ENCODE measurements at regions not wholly inside any gene's neighbourhood (a gene's known extent, or its start where the extent isn't known, plus 50 kb on each side); places are given as distances from the start of the nearest gene placed in this dataset.

DNA sequence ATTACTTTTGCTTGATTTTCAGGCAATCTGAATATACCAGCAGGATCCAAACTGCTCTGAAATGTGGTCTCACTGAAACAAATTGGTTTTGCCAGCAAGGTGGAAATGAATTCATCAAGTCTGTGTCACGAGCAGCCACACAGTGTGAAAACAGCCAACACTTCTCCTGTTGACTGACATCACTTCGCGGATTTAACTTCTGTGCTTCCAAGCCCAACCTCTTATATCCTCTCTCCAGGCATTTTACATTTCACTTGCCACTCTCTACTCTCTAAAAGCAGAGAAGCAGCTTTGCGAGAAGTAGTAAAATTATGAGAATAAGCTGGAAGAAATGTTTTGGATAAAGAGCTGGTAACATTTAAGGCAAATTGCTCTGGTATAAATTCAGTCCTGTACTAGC lies 106.1 kb upstream of the FRG1 start:
- TF ChIP-seq, protein P1, sequence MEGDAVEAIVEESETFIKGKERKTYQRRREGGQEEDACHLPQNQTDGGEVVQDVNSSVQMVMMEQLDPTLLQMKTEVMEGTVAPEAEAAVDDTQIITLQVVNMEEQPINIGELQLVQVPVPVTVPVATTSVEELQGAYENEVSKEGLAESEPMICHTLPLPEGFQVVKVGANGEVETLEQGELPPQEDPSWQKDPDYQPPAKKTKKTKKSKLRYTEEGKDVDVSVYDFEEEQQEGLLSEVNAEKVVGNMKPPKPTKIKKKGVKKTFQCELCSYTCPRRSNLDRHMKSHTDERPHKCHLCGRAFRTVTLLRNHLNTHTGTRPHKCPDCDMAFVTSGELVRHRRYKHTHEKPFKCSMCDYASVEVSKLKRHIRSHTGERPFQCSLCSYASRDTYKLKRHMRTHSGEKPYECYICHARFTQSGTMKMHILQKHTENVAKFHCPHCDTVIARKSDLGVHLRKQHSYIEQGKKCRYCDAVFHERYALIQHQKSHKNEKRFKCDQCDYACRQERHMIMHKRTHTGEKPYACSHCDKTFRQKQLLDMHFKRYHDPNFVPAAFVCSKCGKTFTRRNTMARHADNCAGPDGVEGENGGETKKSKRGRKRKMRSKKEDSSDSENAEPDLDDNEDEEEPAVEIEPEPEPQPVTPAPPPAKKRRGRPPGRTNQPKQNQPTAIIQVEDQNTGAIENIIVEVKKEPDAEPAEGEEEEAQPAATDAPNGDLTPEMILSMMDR (IDR thresholded peaks at IDR 0.05): no peak
- TF ChIP-seq POLR2A (IDR thresholded peaks at IDR 0.05): no peak
